Brain microvascular endothelial cell (primary cell): ENCODE measurements at regions not wholly inside any gene's neighbourhood (a gene's known extent, or its start where the extent isn't known, plus 50 kb on each side); places are given as distances from the start of the nearest gene placed in this dataset.

Source experiments
- DNase-seq: peaks from one replicate; pipeline ENCODE4 v3.0.0-alpha.2; 2020
- H3K27ac ChIP-seq: fragments of 250-450 bp; sonication (Bioruptor Pico); 2 replicates; pipeline ENCODE4 v1.5.1; 2020; ENCODE audit warnings: mild to moderate bottlenecking, moderate library complexity
- H3K27me3 ChIP-seq: fragments of 250-450 bp; sonication (Bioruptor Pico); replicated peaks from 2 replicates; pipeline ENCODE4 v1.5.1; 2020; ENCODE audit warnings: mild to moderate bottlenecking
- H3K36me3 ChIP-seq: fragments of 250-450 bp; sonication (Bioruptor Pico); replicated peaks from 2 replicates; pipeline ENCODE4 v1.5.1; 2020; ENCODE audit warnings: mild to moderate bottlenecking
- H3K4me3 ChIP-seq: 2 replicates; pipeline ENCODE4 v1.5.1; 2011; ENCODE audit warnings: low read depth, mild to moderate bottlenecking, control low read depth, low read length, moderate library complexity
- CTCF ChIP-seq: IDR thresholded peaks from 2 replicates; pipeline ENCODE4 v1.5.1; 2011; ENCODE audit warnings: low read depth, mild to moderate bottlenecking, moderate library complexity, low read length, control low read depth, inconsistent platforms; ENCODE audit errors: missing control alignments
- in situ Hi-C: cut with HindIII; loops from 2 replicates; pipeline ENCODE4 v1.10.0; 2017; ENCODE audit warnings: low sequenced_read_pairs, low pct_ligation_motif_present

- Histone ChIP-seq H3K27ac (no peak overlapping the region), H3K4me3 (no peak overlapping the region), H3K27me3 (no peaks in the 10 kb centered on the region), H3K36me3 (no peaks in the 10 kb centered on the region)
- TF ChIP-seq CTCF, result no peak
- DNase-seq, result no peak
- in situ Hi-C loops, result no loop called here
These were observed 175.2 kb downstream of the PAWR start for GRCh38 chr12:79515530-79515935.

GRCh38 chr12:79514730-79515529, 175.8 kb downstream of the PAWR start:
- Histone ChIP-seq H3K27me3 (no peaks in the 10 kb centered on the region), H3K27ac (peak overlapping the region; percentile 19), H3K36me3 (no peaks in the 10 kb centered on the region), H3K4me3 (no peak overlapping the region)
- peak; percentile 9 for TF ChIP-seq CTCF
- in situ Hi-C loops, result no loop called here
- no peak for DNase-seq

GRCh38 chr12:79512068-79512467, 178.7 kb downstream of the PAWR start:
- in situ Hi-C loops, result no loop called here
- Histone ChIP-seq H3K27me3 (no peaks in the 10 kb centered on the region), H3K36me3 (no peaks in the 10 kb centered on the region), H3K27ac (no peak overlapping the region), H3K4me3 (no peak overlapping the region)
- DNase-seq, result no peak
- peak; percentile 40 for TF ChIP-seq CTCF

- no peak overlapping the region for H3K4me3 ChIP-seq
- H3K36me3 ChIP-seq, result no peaks in the 10 kb centered on the region
- H3K27me3 ChIP-seq, result no peaks in the 10 kb centered on the region
- no peak for TF ChIP-seq CTCF
- DNase-seq, result no peak
- in situ Hi-C loops, result no loop called here
- H3K27ac ChIP-seq, result no peak overlapping the region
These were observed 182.1 kb downstream of the PAWR start for GRCh38 chr12:79508622-79509021.
